Dedifferentiated amniotic fluid mesenchymal stem cell (primary cell): ENCODE measurements at regions not wholly inside any gene's neighbourhood (a gene's known extent, or its start where the extent isn't known, plus 50 kb on each side); places are given as distances from the start of the nearest gene placed in this dataset.

ENCODE experiments used
- DNase-seq: peaks from one replicate; pipeline ENCODE4 v3.0.0-alpha.2; 2016; ENCODE audit errors: extremely low spot score

- peak; percentile 39 for DNase-seq
These were observed 91.1 kb downstream of the LINGO1 start for GRCh38 chr15:77541421-77542181.

GRCh38 chr15:77540312-77541060, 92.2 kb downstream of the LINGO1 start:
- no peak for DNase-seq

GRCh38 chr15:77538793-77539497, 93.8 kb downstream of the LINGO1 start:
- DNase-seq, result no peak

GRCh38 chr15:77538027-77538451, 94.7 kb downstream of the LINGO1 start:
- no peak for DNase-seq

- DNase-seq, result no peak
These were observed 95.7 kb downstream of the LINGO1 start for GRCh38 chr15:77537006-77537405.

- DNase-seq, result no peak
These were observed 96.9 kb downstream of the LINGO1 start for GRCh38 chr15:77535845-77536244.
